ENCODE measurements at regions not wholly inside any gene's neighbourhood (a gene's known extent, or its start where the extent isn't known, plus 50 kb on each side); places are given as distances from the start of the nearest gene placed in this dataset.

- WGBS (ENCODE audit: insufficient coverage) = 90% methylated on average over 3 of the region's 3 CpGs
- DNase-seq = no peak
- Histone ChIP-seq H3K27me3 (ENCODE audit: control insufficient read depth, insufficient read depth, low read length) (no peaks in the 10 kb centered on the region), H3K36me3 (ENCODE audit: control insufficient read depth, insufficient read depth, low read length) (no peaks in the 10 kb centered on the region), H3K27ac (ENCODE audit: low read length) (no peak overlapping the region), H3K4me3 (ENCODE audit: low read length) (no peak overlapping the region), H3K9me3 (ENCODE audit: control insufficient read depth, insufficient read depth, low read length) (no peaks in the 10 kb centered on the region), H3K4me1 (ENCODE audit: control insufficient read depth, insufficient read depth, low read length) (no peaks in the 10 kb centered on the region)
- Mint-ChIP-seq H3K9me3 (no peaks in the 10 kb centered on the region), H3K4me3 (no peak overlapping the region), H3K27ac (no peak overlapping the region), H3K27me3 (ENCODE audit: low read depth in 2 of 2) (peaks cover 13 to 14% of the 10 kb centered on the region in 2 donors), H3K4me1 (no peaks in the 10 kb centered on the region), H3K36me3 (no peaks in the 10 kb centered on the region)
- TF ChIP-seq, protein P1, sequence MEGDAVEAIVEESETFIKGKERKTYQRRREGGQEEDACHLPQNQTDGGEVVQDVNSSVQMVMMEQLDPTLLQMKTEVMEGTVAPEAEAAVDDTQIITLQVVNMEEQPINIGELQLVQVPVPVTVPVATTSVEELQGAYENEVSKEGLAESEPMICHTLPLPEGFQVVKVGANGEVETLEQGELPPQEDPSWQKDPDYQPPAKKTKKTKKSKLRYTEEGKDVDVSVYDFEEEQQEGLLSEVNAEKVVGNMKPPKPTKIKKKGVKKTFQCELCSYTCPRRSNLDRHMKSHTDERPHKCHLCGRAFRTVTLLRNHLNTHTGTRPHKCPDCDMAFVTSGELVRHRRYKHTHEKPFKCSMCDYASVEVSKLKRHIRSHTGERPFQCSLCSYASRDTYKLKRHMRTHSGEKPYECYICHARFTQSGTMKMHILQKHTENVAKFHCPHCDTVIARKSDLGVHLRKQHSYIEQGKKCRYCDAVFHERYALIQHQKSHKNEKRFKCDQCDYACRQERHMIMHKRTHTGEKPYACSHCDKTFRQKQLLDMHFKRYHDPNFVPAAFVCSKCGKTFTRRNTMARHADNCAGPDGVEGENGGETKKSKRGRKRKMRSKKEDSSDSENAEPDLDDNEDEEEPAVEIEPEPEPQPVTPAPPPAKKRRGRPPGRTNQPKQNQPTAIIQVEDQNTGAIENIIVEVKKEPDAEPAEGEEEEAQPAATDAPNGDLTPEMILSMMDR (IDR thresholded peaks at IDR 0.05) = no peak
- ATAC-seq = no peak
- intact Hi-C loops (cut with micrococcal nuclease) = no loop called here
Measured at GRCh38 chr14:76696361-76696760, 64.9 kb upstream of the VASH1 start.

DNA sequence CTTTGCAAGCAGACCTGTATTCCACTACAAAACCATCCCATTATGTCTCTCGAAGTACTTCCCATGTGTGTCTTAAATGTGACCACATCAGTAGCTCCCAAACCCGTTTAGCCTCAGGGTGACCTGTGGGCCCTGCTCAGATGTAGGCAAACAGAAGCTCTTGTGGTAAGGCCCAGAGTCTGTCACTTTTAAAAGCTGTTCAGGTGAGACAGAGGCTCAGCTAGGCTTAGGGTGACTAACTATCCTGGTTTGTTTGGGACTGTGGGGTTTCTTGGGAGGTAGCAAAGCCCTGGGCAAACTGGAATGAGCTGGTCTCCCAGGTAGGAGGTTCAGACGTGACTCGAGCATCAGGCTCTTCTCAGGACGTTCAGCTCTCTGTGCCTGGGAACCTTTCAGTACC lies 64.5 kb upstream of the VASH1 start:
- Mint-ChIP-seq H3K27me3 (ENCODE audit: low read depth in 2 of 2) (peaks cover 13 to 14% of the 10 kb centered on the region in 2 donors), H3K27ac (no peak overlapping the region), H3K4me1 (no peaks in the 10 kb centered on the region), H3K36me3 (no peaks in the 10 kb centered on the region), H3K9me3 (no peaks in the 10 kb centered on the region), H3K4me3 (no peak overlapping the region)
- ATAC-seq = no peak
- 67% methylated on average over 5 of the region's 5 CpGs for WGBS (ENCODE audit: insufficient coverage)
- H3K27me3 ChIP-seq (ENCODE audit: control insufficient read depth, insufficient read depth, low read length) = no peaks in the 10 kb centered on the region
- DNase-seq = no peak
- H3K9me3 ChIP-seq (ENCODE audit: control insufficient read depth, insufficient read depth, low read length) = no peaks in the 10 kb centered on the region
- no peaks in the 10 kb centered on the region for H3K4me1 ChIP-seq (ENCODE audit: control insufficient read depth, insufficient read depth, low read length)
- no peak overlapping the region for H3K4me3 ChIP-seq (ENCODE audit: low read length)
- TF ChIP-seq, protein P1 (IDR thresholded peaks at IDR 0.05) = no peak
- intact Hi-C loops (cut with micrococcal nuclease) = no loop called here
- H3K36me3 ChIP-seq (ENCODE audit: control insufficient read depth, insufficient read depth, low read length) = no peaks in the 10 kb centered on the region
- H3K27ac ChIP-seq (ENCODE audit: low read length) = no peak overlapping the region

GRCh38 chr14:76697246-76697905 lies 63.9 kb upstream of the VASH1 start:
- peaks cover 13 to 14% of the 10 kb centered on the region in 2 donors for H3K27me3 Mint-ChIP-seq (ENCODE audit: low read depth in 2 of 2)
- no peak overlapping the region for H3K4me3 Mint-ChIP-seq
- Histone ChIP-seq H3K27me3 (ENCODE audit: control insufficient read depth, insufficient read depth, low read length) (no peaks in the 10 kb centered on the region), H3K9me3 (ENCODE audit: control insufficient read depth, insufficient read depth, low read length) (no peaks in the 10 kb centered on the region), H3K27ac (ENCODE audit: low read length) (no peak overlapping the region), H3K36me3 (ENCODE audit: control insufficient read depth, insufficient read depth, low read length) (no peaks in the 10 kb centered on the region), H3K4me1 (ENCODE audit: control insufficient read depth, insufficient read depth, low read length) (no peaks in the 10 kb centered on the region), H3K4me3 (ENCODE audit: low read length) (no peak overlapping the region)
- no peaks in the 10 kb centered on the region for H3K4me1 Mint-ChIP-seq
- DNase-seq (no peak), ATAC-seq (no peak)
- 87% methylated on average over 5 of the region's 5 CpGs for WGBS (ENCODE audit: insufficient coverage)
- H3K27ac Mint-ChIP-seq = no peak overlapping the region
- no peaks in the 10 kb centered on the region for H3K36me3 Mint-ChIP-seq
- no peaks in the 10 kb centered on the region for H3K9me3 Mint-ChIP-seq
- TF ChIP-seq, protein P1 (IDR thresholded peaks at IDR 0.05) = no peak
- intact Hi-C loops (cut with micrococcal nuclease) = no loop called here

DNA sequence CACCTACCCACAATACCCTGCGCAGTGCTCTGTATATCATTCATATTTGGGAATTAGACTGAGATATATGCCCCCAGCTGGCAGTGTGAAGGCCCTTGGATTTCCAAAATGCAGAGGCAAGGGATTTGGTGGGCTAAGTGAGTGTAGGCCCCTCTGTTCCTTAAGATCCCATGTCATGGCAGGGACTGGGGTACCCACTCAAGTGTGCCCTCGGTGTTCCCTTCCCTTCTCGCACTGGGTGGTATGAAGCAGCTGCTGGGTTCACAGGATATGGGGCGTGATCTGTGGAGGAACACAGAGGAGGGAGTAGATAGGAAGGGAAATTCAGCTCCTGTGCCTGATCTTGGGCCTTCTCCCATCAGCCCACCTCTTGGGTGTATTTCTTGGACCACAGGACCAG lies 63.1 kb upstream of the VASH1 start:
- H3K27ac ChIP-seq (ENCODE audit: low read length) = no peak overlapping the region
- WGBS (ENCODE audit: insufficient coverage) = 100% methylated on average over 3 of the region's 4 CpGs
- no peak overlapping the region for H3K4me3 Mint-ChIP-seq

More for the DNA sequence above, 63.1 kb upstream of the VASH1 start:
- no peaks in the 10 kb centered on the region for H3K4me1 Mint-ChIP-seq
- TF ChIP-seq, protein P1 (IDR thresholded peaks at IDR 0.05) = no peak
- H3K9me3 Mint-ChIP-seq = no peaks in the 10 kb centered on the region
- no peaks in the 10 kb centered on the region for H3K36me3 Mint-ChIP-seq
- intact Hi-C loops (cut with micrococcal nuclease) = no loop called here
- Histone ChIP-seq H3K36me3 (ENCODE audit: control insufficient read depth, insufficient read depth, low read length) (no peaks in the 10 kb centered on the region), H3K4me1 (ENCODE audit: control insufficient read depth, insufficient read depth, low read length) (no peaks in the 10 kb centered on the region), H3K4me3 (ENCODE audit: low read length) (no peak overlapping the region), H3K9me3 (ENCODE audit: control insufficient read depth, insufficient read depth, low read length) (no peaks in the 10 kb centered on the region), H3K27me3 (ENCODE audit: control insufficient read depth, insufficient read depth, low read length) (no peaks in the 10 kb centered on the region)
- H3K27me3 Mint-ChIP-seq (ENCODE audit: low read depth in 2 of 2) = peaks cover 13% of the 10 kb centered on the region in 2 donors
- H3K27ac Mint-ChIP-seq = no peak overlapping the region
- DNase-seq (no peak), ATAC-seq (no peak)
